GM18517 (cell line): ENCODE measurements at regions not wholly inside any gene's neighbourhood (a gene's known extent, or its start where the extent isn't known, plus 50 kb on each side); places are given as distances from the start of the nearest gene placed in this dataset.

ENCODE experiments used
- ATAC-seq: cut with Tn5 transposase; IDR thresholded peaks from one replicate; pipeline ENCODE4 v1.9.1; 2021; ENCODE audit warnings: mild to moderate bottlenecking, moderate library complexity; ENCODE audit not compliant: unreplicated experiment

DNA sequence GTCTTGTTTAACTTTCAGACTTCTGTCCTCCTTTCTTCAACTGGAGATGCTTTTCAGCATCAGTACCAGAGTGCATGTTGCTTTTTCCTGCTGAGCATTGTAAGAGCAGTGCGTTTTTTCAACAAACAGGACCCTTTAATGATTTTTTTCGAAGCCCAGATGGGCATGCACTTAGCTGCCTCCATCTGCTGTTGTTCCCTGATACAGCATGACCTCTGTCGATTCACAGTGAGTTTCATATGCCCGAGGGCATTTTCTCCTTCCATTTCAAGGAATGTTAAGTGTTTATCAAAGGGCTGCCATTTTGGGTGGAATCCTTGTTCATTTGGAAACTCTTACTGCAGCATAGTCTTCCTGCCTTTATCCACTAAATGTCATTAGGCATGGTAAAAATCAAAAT, 428.6 kb downstream of the DTHD1 start:
- no peak for ATAC-seq

DNA sequence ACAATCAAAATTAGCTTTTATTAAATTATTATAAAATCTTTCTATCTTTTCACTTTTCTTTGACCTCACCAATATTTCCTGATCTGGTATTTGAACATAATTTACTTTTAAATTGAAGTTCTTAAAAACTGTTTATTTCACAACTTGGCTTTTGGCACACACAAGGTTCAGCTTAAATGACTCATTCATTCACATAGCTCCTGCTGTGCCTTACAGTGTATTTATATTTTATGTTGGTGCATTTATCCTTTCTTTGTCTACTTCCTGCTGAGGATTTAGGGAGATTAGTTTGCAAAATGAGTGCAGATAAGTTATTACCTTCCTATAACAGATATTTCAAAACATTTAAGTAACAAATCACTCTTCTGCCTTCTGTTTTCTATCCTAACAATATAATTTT, 430.6 kb downstream of the DTHD1 start:
- no peak for ATAC-seq

GRCh38 chr4:36716874-36717273, 435.5 kb downstream of the DTHD1 start:
- no peak for ATAC-seq

DNA sequence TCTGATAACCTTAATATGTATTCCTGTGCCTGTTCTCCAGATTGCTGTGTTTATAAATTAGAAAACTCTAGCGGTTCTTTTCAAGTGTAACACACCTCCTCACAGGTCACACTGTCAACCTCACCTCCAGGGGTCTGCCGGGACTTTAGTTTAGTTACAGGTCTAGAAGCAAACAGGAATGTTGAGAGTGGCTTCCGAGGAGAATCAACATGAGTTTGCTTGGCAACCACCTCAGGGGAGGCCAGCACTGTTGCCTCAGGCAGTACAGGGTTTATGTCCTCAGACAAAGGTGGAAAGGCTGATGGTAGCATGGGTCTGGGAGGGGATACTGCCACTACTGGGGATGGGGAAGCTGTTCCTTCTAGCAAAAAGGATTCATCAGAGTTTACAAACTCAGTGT, 438.0 kb downstream of the DTHD1 start:
- ATAC-seq: no peak

GRCh38 chr4:36722986-36723385, 441.6 kb downstream of the DTHD1 start:
- ATAC-seq: no peak

DNA sequence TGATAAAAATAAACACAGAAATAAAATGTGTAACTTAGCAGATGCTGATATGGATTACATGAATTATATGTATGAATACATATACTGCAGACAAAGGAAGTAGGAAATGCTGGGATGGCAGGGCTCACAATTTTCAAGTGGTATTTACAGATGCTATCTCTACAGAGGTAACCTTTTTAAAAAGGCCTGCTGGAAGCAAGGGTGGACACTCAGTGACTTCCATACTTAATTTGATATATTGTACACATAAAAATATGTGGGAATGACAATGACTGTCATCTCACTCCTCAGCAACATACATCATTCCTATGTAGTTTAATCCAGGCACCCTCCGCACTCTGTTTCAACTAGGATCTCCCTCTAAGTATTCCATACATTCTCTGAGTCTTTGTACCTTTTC, 452.9 kb downstream of the DTHD1 start:
- no peak for ATAC-seq

GRCh38 chr4:36737691-36738090, 456.3 kb downstream of the DTHD1 start:
- ATAC-seq: no peak

DNA sequence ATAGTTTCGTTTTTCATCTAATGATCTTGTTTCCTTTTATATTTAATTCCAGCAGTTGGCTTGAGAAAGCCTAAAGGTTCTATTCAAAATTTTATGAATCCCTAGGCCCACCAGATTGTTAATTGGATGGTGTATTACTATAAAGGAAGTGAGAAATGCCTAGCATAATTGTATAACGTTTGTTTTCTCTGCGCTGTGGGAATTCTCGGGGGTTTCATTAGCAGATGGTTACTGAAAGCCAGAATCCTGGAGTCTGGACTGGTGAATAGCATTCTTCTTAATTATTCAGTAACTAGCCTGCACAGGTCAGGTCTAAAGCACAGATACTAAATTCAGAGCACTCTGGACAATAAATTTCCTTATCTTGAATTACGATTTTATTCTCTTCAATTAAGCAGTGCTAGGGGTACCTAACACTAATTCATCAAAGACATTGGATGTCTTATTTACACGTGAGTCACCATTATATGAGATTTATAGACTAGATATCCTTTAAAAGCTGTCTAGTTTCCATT, 459.4 kb downstream of the DTHD1 start:
- no peak for ATAC-seq

DNA sequence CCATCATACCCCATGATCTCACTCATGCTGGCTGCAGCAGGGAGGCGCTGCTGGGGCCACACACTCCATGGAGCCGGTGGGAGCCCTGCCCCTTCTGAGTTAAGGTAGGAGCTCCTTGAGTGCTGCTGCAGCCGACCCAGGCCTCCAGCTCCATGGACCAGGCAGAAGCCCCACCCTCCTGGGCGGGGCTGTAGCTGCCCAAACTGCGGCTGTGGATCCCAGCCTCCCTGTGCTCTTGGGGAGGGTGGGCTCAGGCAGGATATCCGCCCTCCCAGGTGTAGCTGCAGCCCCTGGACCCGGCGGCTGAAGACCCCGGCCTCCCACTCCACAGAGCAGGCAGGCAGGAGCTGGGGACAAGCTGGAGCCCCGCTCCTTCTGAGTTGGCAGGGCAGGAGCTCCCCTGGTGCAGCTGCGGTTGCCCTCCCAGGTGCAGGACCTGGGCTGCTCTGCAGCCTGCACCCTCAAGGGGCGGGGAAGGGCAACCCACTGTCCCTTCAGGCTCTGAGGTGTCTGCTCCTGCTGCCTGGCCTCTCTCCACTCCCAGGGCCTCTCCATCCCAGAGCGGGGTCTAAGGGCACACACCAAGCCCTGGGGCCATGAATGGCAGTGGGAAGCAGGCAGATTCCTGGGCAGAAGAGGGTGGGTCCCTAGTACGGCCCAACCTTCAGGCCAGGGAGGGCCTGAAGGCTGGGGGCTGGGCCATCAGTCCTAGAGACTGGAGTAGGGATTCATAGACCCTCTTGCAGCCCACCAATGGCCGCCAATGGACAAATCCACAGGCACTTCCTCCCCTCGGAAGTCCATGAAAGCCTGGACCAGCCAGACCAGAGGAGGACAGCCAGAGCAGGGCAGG, 466.1 kb downstream of the DTHD1 start:
- no peak for ATAC-seq

DNA sequence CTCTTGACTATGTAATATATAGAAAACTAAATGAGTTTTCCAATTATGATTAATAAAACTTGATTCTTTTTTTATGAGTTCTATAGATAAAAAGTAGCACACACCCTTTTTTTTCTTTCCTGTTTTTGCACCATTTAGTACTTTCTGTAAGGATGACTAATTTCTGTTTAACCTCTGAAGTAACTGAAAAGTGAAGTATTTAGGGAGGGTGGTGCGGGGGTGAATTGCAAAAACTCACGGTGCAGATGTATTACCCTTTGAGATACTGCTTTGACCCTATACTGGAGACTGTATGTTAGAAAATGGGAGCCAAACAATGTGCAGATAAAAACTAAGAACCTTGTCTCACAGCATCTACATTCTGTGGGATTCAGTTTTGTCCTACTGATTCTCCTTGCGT, 471.6 kb downstream of the DTHD1 start:
- ATAC-seq: no peak

- no peak for ATAC-seq
Observed at GRCh38 chr4:36757580-36758311, 476.3 kb downstream of the DTHD1 start.

DNA sequence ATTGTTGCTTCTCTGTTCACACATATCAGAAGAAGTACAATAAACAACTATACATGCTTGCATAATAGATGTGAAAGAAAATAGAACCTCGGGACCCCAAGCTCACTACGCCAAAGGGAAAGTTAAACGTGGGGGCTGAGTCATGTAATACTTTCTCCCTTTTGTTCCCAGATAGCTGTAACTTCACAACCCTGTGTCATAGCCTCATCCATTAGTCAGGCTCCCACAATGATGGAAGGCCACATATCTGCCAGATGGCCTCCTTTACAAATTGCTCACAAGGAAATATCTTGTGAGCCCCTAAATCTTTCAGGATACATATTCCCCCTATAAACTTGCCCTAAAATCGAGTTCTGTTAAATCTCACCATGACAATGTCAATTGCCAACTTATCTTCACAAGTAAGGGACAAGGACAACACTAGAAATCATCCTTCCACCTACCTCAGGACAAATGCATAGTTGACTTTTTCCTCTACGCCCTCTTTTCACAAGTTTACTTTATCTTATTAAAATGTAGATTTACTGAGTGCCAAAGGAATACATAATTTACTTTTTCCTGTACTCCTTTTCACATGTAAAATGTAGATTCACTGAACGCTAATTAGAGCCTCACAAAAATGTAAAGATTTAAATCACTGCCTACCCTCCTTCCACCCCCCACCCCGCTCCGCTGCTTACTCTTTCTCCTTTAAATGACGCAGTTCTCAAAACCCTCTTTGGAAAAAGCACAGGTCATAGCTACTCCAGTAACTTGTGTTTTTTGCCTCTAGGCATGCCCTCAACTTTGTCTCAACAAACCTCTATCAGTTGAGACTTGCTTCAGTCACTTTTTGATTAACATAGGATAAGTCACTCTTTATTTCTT, 477.1 kb downstream of the DTHD1 start:
- ATAC-seq: no peak

DNA sequence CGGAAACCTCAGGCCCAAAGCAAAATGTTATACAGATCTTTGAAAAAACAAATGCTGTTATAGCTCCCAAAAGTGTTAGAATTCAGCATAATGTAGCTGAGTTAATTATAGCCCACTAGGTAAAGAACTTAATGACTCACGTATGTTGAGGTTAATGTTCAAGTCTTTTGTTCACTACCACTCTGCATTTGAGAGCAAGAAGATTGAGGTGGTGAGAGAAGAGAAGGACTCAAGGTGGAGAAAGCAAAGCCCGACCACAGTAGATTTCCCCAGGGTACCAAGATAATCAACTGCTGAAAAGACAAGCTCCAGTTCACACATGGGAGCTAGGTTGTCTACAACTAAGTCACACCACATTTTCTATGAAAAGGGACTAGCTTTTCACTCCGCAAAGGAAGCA, 480.2 kb downstream of the DTHD1 start:
- no peak for ATAC-seq

DNA sequence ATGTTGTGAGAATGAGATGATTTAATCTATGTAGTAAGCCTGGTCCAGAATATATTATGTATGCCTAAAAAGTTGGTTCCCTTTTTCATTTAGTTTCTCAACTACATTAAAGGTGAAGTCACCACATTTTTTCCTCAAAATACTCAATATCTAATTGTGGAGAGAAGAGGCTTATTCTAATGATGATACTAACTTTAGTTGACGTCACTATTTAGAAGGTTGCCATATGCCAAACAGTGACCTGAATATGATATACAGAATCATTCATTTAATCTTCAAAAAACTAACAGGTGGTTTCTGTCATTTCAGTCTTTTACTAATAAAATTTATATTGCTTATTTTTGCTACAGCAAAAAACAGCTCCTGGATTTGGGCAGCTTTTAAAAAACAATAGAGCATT, 480.7 kb upstream of the NWD2 start:
- ATAC-seq: no peak

GRCh38 chr4:36767596-36767995, 476.9 kb upstream of the NWD2 start:
- no peak for ATAC-seq

DNA sequence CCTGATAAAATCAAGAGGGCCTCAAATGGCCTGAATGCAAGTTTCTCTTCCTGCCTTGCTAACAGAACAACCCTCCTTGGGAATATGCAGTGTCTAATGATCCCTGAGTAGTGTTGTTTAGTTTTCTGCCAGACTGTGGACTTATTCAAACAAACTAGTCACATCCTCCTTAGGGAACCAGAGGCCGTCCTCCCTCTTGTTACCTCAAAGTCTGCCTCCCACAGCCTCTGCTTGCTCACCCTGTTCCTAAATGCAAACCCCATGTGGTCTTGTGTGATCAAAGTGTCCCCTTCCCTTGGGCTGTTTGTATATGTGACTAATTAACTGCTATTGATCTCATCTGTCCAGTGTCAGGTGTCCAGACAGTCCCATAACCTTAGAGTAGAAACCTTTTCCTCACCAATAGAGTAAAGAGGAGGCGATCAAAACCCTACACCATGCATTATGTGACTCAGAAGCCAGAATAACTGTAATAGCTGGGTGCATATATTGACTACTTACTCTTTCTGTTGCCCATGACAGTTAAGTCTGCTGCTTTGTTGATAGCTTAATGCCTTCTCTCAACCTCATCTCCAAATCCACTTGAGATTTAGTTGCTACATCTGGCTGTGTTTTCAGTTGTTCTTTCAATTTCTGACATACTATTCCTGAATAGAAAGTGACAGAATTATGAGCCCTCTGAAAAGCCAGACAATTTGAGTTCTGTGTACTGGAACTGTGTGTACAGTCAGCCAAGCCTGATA, 473.0 kb upstream of the NWD2 start:
- ATAC-seq: peak; percentile 47

GRCh38 chr4:36772154-36772516, 472.4 kb upstream of the NWD2 start:
- peak; percentile 51 for ATAC-seq

- ATAC-seq: no peak
Observed at GRCh38 chr4:36773467-36773866, 471.1 kb upstream of the NWD2 start.

GRCh38 chr4:36775544-36775943, 469.0 kb upstream of the NWD2 start:
- no peak for ATAC-seq

GRCh38 chr4:36779601-36780000, 464.9 kb upstream of the NWD2 start:
- ATAC-seq: no peak

- no peak for ATAC-seq
Observed at GRCh38 chr4:36785973-36786372, 458.6 kb upstream of the NWD2 start.
